Smooth muscle cell (in vitro differentiated cells): ENCODE measurements at regions not wholly inside any gene's neighbourhood (a gene's known extent, or its start where the extent isn't known, plus 50 kb on each side); places are given as distances from the start of the nearest gene placed in this dataset.
"Not testable (repeated sequence)": the region's sequence is repeated elsewhere in the genome, so short reads cannot be mapped to it uniquely, and the experiment has no call there.

Source experiments
- DNase-seq: peaks from one replicate; lab custom pipeline; 2025; ENCODE audit not compliant: unreplicated experiment; lab: John Stamatoyannopoulos, UW
- H2AFZ ChIP-seq: fragments of 200-600 bp; sonication (generic); 2 replicates; pipeline ENCODE4 v1.6.0; 2016; ENCODE audit warnings: antibody characterized with exemption, low read depth, mild to moderate bottlenecking
- H3F3A ChIP-seq: fragments of 200-600 bp; sonication (generic); 2 replicates; pipeline ENCODE4 v1.6.0; 2017; ENCODE audit warnings: antibody characterized with exemption, low read depth
- H3K27ac ChIP-seq: fragments of 200-600 bp; sonication (generic); 2 replicates; pipeline ENCODE4 v1.5.1; 2016; ENCODE audit warnings: low read depth, mild to moderate bottlenecking
- H3K27me3 ChIP-seq: fragments of 200-600 bp; sonication (generic); 2 replicates; pipeline ENCODE4 v1.6.1; 2016; ENCODE audit warnings: low read depth, mild to moderate bottlenecking
- H3K36me3 ChIP-seq: fragments of 200-600 bp; sonication (generic); 2 replicates; pipeline ENCODE4 v1.5.1; 2016; ENCODE audit warnings: low read depth
- H3K4me1 ChIP-seq: fragments of 200-600 bp; sonication (generic); 2 replicates; pipeline ENCODE4 v1.5.1; 2016; ENCODE audit warnings: low read depth
- H3K4me2 ChIP-seq: fragments of 200-600 bp; sonication (generic); 2 replicates; pipeline ENCODE4 v1.6.0; 2016; ENCODE audit warnings: mild to moderate bottlenecking
- H3K4me3 ChIP-seq: fragments of 200-600 bp; sonication (generic); 2 replicates; pipeline ENCODE4 v1.5.1; 2016; ENCODE audit warnings: mild to moderate bottlenecking
- H3K79me2 ChIP-seq: fragments of 200-600 bp; sonication (generic); 2 replicates; pipeline ENCODE4 v1.6.0; 2016; ENCODE audit warnings: low read depth, mild to moderate bottlenecking
- H3K9ac ChIP-seq: fragments of 200-600 bp; sonication (generic); 2 replicates; pipeline ENCODE4 v1.6.0; 2016; ENCODE audit warnings: low read depth
- H3K9me3 ChIP-seq: fragments of 200-600 bp; sonication (generic); replicated peaks from 2 replicates; pipeline ENCODE4 v1.5.1; 2016; ENCODE audit warnings: low read depth
- H4K20me1 ChIP-seq: fragments of 200-600 bp; sonication (generic); 2 replicates; pipeline ENCODE4 v1.6.0; 2016; ENCODE audit warnings: low read depth
- CTCF ChIP-seq: fragments of 200-600 bp; sonication (generic); IDR thresholded peaks from 2 replicates; pipeline ENCODE4 v1.5.1; 2017; ENCODE audit warnings: borderline replicate concordance, mild to moderate bottlenecking, antibody characterized with exemption; ENCODE audit not compliant: insufficient read depth, poor library complexity, severe bottlenecking
- WGBS: methylation state at CpG from one replicate; pipeline ENCODE4 v1.1.7; 2016; ENCODE audit warnings: low lambda C conversion rate; 5-methylcytosine and 5-hydroxymethylcytosine counted together

- no peak overlapping the region for H2AFZ ChIP-seq
- H3K27me3 ChIP-seq, result no peaks in the 10 kb centered on the region
- no peaks in the 10 kb centered on the region for H3K79me2 ChIP-seq
- H3K9ac ChIP-seq, result no peak overlapping the region
- no peaks in the 10 kb centered on the region for H3K36me3 ChIP-seq
- no peak for TF ChIP-seq CTCF
- no peaks in the 10 kb centered on the region for H3K9me3 ChIP-seq
- no peaks in the 10 kb centered on the region for H3F3A ChIP-seq
- H4K20me1 ChIP-seq, result no peaks in the 10 kb centered on the region
- H3K4me1 ChIP-seq, result no peaks in the 10 kb centered on the region
- no peak overlapping the region for H3K4me3 ChIP-seq
- DNase-seq, result no peak
- no peak overlapping the region for H3K4me2 ChIP-seq
- no peak overlapping the region for H3K27ac ChIP-seq
- WGBS, result 78% methylated on average over 10 of the region's 10 CpGs
Observed at GRCh38 chr15:31222773-31223341, 103.8 kb upstream of the KLF13 start.

DNA sequence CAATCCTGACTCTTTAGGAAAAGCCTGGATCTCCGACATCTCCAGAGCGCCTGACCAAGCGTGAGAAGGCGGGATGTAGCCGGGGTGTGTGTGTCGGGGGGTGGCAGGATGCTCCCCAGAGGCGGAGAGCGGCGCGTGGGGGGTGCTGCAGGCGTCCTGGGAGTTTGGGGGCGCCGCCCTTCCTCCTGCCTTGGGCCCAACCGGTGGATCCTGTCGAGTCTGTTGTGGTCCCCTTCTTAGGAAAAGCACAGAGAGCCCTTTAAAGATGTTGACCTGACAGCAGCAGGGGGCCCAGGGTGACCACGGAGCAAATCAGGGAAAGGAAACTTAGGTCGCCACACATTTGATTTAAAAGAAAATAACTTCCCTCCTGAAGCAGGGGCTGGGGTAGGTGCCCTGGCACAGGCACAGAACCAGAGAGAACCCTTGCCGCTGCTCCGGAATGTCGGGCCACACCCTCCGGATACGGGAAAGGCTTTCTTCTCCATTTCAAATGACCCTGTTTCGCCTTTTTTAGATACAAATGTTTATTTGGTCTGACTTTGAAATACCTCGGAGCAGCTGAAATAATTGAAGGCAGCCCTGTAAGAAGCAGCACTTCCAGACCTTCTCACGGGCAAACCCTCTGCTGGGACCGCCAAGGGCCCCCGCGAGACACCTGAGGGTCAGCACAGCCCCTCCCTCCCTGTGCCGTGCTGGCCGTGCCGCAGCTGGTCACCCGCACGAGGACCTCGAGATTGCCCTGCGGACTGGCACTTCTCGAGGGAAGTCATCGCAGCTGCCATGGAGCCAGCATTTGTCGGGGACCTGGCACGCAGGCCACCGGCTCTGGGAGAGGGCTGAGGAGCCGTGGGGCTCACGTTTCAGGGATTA lies 102.9 kb upstream of the KLF13 start:
- Histone ChIP-seq H3F3A (no peaks in the 10 kb centered on the region), H2AFZ (no peak overlapping the region), H3K79me2 (no peaks in the 10 kb centered on the region), H3K4me3 (no peak overlapping the region), H3K9ac (no peak overlapping the region), H3K9me3 (no peaks in the 10 kb centered on the region), H3K36me3 (no peaks in the 10 kb centered on the region), H3K27ac (no peak overlapping the region), H3K4me2 (no peak overlapping the region), H3K4me1 (no peaks in the 10 kb centered on the region), H4K20me1 (no peaks in the 10 kb centered on the region), H3K27me3 (no peaks in the 10 kb centered on the region)
- TF ChIP-seq CTCF, result no peak
- no peak for DNase-seq
- WGBS, result 83% methylated on average over 42 of the region's 42 CpGs

GRCh38 chr15:31224661-31225060 lies 102.0 kb upstream of the KLF13 start:
- H3K4me1 ChIP-seq, H3K27ac ChIP-seq, H3K4me2 ChIP-seq, H2AFZ ChIP-seq, H4K20me1 ChIP-seq, H3K9me3 ChIP-seq, DNase-seq, H3K27me3 ChIP-seq, H3K79me2 ChIP-seq, H3F3A ChIP-seq, H3K4me3 ChIP-seq, H3K36me3 ChIP-seq, H3K9ac ChIP-seq: not testable (repeated sequence)
- 85% methylated on average over 4 of the region's 4 CpGs for WGBS

DNA sequence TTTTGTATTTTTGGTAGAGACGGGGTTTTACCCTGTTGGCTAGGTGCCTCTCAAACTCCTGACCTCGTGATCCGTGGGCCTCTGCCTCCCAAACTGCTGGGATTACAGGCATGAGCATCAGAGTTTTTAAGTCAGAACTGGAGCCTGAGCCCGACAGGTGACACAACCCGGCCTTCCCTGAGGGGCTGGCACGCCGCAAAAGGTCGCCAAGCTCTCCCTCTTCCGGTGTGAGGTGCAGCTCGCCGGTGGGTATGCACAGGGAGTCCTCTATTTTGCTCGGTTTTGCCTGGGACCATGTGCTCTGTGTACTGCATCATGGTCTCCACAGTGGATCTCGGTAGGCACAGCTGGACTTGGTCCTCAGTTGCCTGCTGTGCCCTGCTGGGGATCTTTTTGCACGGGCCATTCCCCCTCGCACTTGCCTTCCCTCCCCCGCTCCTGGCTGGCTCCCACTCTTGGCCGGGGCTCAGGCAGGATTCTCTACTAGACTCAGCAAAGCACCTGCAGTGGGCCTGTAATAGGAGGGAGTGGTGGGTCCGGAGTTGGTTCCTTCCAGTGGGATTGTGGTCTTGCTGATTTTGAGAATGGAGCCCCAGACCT lies 101.2 kb upstream of the KLF13 start:
- no peak overlapping the region for H2AFZ ChIP-seq
- DNase-seq, result no peak
- 94% methylated on average over 18 of the region's 18 CpGs for WGBS
- no peaks in the 10 kb centered on the region for H3K9me3 ChIP-seq
- no peaks in the 10 kb centered on the region for H3K4me1 ChIP-seq
- H3K4me2 ChIP-seq, result no peak overlapping the region
- H4K20me1 ChIP-seq, result no peaks in the 10 kb centered on the region
- H3K79me2 ChIP-seq, result no peaks in the 10 kb centered on the region
- H3K4me3 ChIP-seq, result no peak overlapping the region
- no peaks in the 10 kb centered on the region for H3K27me3 ChIP-seq
- H3F3A ChIP-seq, result no peaks in the 10 kb centered on the region
- no peak overlapping the region for H3K9ac ChIP-seq
- TF ChIP-seq CTCF, result no peak
- H3K27ac ChIP-seq, result no peak overlapping the region
- no peaks in the 10 kb centered on the region for H3K36me3 ChIP-seq
